Erythroblast (primary cell): ENCODE measurements at regions not wholly inside any gene's neighbourhood (a gene's known extent, or its start where the extent isn't known, plus 50 kb on each side); places are given as distances from the start of the nearest gene placed in this dataset.

Experiments used
- DNase-seq, 2 experiments: peaks; one replicate each; lab custom pipeline; 2025; lab: John Stamatoyannopoulos, UW
- GATA1 ChIP-seq: IDR thresholded peaks from 2 replicates; pipeline ENCODE4 v1.6.1; 2011; ENCODE audit warnings: low read depth, mild to moderate bottlenecking, control low read depth, low read length, moderate library complexity
- POLR2A ChIP-seq: IDR thresholded peaks from 2 replicates; pipeline ENCODE4 v1.6.1; 2011; ENCODE audit warnings: mild to moderate bottlenecking, low read length

DNA sequence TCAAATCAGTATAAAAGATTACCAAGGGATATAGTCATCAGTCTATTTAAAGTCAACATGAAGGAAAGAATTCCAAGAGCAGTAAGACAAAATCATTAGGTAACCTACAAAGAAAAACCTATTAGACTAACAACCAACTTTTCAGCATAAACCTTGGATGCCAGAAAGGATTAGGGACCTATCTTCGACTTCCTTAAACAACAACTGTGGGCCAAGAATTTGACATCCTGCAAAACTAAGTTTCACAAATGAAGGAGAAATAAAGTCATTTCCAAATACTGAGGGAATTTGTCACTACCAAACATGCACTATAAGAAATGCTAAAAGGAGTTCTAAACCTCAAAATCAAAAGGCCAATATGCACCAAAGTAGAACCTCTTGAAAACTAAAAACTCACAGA is 147.9 kb upstream of the TFPI start:
- TF ChIP-seq POLR2A, result no peak
- no peak for TF ChIP-seq GATA1
- no peak for DNase-seq

DNA sequence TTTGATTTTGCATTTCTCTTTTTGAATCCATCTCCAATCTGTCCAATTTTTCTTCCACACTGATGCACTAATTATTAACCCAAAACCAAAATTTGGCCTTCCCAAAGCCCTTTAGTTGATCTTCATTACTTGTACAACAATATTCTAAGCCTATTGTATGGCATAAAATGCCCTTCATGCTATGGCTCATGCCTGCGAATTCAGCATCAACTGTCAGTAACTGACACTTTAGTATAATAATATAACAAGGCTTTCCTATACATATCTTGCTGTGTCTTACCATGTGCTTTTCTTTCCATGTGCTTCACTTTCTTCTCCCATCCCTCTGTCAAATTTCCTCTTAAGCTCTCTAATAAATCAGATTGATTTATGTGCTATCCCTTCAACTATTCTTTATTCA is 154.0 kb upstream of the TFPI start:
- no peak for DNase-seq
- TF ChIP-seq POLR2A (no peak), GATA1 (no peak)

DNA sequence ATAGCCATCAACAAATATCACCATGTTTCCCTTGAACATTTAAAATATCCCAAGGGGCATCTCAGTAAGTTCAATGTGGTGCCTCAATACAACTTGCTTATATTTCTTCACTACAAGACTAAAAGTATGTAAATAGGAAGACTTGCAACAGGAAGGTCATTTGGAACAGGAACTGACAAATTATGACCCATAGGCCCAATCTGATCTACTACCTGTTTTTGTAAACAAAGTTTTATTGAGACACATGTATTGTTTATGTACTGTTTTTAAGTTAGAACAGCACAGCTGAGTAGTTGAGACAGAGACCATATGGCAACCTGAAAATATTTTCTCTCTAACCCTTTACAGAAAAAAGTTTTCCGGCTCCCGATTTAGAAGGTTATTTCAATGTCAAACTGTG is 154.8 kb upstream of the TFPI start:
- DNase-seq, result no peak
- TF ChIP-seq GATA1, result no peak
- TF ChIP-seq POLR2A, result no peak

DNA sequence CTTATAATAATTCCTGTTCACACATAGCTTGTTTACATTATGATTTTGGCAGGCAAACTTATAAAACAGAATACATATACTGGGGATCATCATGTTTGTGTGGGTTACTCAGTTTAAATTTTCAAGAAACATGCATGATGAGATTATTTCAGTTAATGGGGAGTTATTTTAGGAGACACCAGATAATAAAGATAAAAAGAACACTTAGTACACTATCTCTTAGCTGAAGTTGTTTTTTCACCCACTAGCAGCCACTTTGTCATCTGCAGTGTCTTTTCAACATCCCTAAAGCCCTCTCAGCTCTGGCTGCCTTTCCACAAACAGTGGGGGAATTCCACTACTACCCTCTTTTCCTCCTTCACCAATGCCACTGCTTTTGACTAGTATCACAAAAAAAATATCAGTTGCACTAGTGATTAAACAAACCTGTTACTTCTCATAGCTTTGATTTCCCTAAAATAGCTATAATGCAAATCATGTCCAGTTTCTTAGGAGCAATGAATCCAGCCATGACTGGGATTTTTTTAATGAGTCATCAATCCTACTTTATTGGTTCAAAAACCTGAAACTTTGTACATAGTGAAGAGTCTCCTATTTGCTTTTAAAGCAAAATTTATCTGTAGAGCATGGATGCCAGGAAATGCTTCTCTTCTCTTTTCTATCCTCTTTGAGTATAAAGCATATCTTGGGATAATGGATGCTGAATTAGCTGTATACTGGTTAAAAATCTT is 156.7 kb upstream of the TFPI start:
- TF ChIP-seq POLR2A (no peak), GATA1 (no peak)
- no peak for DNase-seq

GRCh38 chr2:187715590-187715989 is 161.4 kb upstream of the TFPI start:
- TF ChIP-seq POLR2A, result no peak
- no peak for TF ChIP-seq GATA1
- no peak for DNase-seq

DNA sequence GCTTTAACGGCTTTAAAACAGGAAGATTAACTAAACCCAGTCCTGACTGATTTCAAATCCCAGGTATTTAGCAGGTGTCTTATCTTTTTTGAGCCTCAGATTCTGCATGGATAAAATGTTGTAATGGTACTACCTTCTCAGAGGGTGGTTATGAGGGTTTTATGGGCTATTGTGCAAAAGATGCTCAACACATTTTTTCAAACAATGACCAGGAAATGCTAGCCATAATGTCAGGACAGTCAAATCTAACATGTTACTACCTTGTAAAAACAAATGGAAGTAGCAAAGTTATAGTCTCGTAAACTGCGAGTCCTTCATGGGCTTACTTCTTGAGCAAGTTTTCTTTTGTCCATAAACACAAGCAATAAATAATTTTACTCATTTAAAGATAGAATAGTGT is 162.1 kb upstream of the TFPI start:
- no peak for TF ChIP-seq GATA1
- TF ChIP-seq POLR2A, result no peak
- no peak for DNase-seq

DNA sequence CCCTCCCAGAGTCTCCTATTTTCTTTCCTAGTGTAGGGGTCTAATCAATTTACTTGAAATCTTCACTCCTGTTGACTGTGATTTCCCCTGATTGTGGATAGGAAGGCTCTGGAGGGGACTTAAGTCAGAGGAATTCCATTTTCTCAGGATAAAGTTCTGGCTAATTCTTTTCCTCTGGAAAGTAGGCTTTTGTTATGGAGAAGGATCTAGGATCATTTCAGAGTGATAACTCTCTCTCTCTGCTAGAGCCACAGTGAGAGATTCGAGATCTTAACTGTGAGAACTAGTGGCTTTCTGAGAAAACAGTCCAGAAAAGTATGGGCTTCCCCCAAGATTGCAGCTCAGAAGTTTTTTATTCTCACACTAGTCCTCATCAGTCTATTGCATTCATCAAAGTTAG is 163.9 kb upstream of the TFPI start:
- TF ChIP-seq POLR2A (no peak), GATA1 (no peak)
- DNase-seq, result no peak

GRCh38 chr2:187719510-187719909 is 165.3 kb upstream of the TFPI start:
- TF ChIP-seq POLR2A (no peak), GATA1 (no peak)
- DNase-seq, result no peak

DNA sequence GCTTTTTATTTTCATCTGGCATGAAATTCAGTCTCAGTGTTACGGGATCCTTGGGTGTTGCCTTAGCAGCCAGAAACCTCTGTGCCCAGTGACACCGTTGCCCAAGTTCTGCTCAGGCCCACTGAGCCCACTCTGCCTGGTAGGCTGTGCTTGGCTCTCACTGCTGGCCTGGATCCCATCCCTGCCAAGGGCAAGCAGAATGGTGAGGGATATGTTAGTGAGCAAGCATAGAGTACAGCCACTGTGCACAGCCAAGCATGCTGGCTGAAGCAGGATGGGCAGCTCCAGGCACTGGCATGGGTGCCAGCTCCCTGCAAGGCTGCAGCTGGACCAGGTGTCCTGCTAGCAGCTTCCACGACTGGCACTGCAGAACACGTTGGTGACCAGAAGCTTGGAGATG is 194.7 kb upstream of the TFPI start:
- no peak for TF ChIP-seq POLR2A
- TF ChIP-seq GATA1, result no peak
- DNase-seq, result no peak

DNA sequence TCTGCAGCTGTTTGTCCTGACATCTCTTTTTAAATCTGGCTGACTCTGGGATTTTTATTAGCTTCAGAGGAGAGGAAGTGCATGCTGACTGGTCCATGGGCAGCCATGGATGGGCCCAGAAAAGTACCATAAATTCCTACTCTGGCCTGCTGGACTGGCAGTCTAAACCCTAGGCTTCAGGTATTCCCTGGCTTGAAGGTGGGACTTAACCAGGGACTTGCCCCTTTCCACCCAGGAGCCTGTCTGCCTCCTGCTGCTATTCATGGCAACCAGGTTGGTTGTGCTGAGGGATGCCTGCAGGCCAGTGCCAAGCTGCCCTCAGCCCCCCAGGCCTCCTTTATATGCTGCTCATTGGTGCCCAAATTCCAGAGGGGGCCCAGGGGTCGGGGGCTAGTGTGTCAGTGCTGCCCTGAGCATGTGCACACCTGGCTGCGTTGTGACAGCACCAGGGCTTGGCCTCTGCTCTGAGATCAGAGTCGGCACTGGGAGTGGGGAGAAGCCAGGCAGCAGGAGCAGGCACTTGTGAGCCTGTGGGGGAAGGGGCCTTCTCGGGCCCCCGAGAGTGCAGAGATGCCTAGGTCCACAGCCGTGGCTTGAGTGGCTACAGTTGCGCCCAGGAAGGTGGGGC is 195.7 kb upstream of the TFPI start:
- TF ChIP-seq GATA1 (no peak), POLR2A (no peak)
- no peak for DNase-seq

DNA sequence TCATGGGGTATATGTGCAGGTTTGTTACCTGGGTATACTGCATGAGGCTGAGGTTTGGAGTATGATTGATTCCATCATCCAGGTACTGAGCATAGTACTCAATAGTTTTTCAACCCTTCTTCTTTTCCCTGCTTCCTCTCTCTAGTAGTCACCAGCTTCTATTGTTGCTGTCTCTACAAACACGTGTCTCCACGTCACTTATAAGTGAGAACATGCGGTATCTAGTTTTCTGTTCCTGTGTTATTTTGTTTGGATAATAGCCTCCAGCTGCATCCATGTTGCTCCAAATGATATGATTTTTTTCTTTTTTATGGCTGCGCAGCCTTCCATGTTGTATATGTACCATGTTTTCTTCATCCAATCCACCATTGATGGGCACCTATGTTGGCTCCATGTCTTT is 214.8 kb upstream of the TFPI start:
- no peak for DNase-seq
- TF ChIP-seq GATA1 (no peak), POLR2A (no peak)

- DNase-seq, result no peak
- TF ChIP-seq POLR2A, result no peak
- no peak for TF ChIP-seq GATA1
Measured at GRCh38 chr2:187769437-187769836, 215.2 kb upstream of the TFPI start.

GRCh38 chr2:187774551-187775071 is 220.4 kb upstream of the TFPI start:
- DNase-seq, result no peak
- TF ChIP-seq POLR2A, result no peak
- no peak for TF ChIP-seq GATA1

DNA sequence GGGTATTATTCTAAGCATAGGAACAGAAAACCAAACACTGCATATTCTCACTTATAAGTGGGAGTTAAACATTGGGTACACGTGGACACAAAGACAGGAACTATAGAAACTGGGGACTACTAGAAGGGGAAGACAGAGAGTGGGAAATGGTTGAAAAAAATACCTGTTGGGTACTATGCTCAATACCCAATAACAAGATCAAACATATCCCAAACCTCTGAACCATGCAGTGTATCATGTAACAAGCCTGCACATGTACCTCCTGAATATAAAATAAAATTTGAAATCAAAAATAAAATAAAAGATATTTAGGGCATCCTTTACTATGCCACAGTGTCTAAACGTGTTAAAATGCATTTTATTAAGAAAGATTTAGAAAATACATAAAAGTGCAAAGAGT is 221.0 kb upstream of the TFPI start:
- DNase-seq, result no peak
- TF ChIP-seq GATA1 (no peak), POLR2A (no peak)

- TF ChIP-seq GATA1 (no peak), POLR2A (no peak)
- no peak for DNase-seq
Measured at GRCh38 chr2:187775651-187776050, 221.4 kb upstream of the TFPI start.
